Vagina (tissue), 2 donors: ENCODE measurements at regions not wholly inside any gene's neighbourhood (a gene's known extent, or its start where the extent isn't known, plus 50 kb on each side); places are given as distances from the start of the nearest gene placed in this dataset.

ENCODE experiments used
- POLR2A ChIP-seq, 2 donors: fragments of 450-650 bp; IDR thresholded peaks; one replicate each; pipeline ENCODE4 v1.6.1; 2017; ENCODE audit warnings: antibody characterized with exemption in 2 of 2, mild to moderate bottlenecking in 2 of 2, moderate library complexity in 2 of 2
- TF ChIP-seq, protein P1 (sequence below), 3 experiments: fragments of 450-650 bp in 2 of 3; fragments of 200-600 bp in 1 of 3; sonication (generic) in 1 of 3; IDR thresholded peaks; one replicate each; pipeline ENCODE4 v1.5.1; 2017 to 2019; ENCODE audit warnings: antibody characterized with exemption in 3 of 3, mild to moderate bottlenecking in 2 of 3, moderate library complexity in 2 of 3

DNA sequence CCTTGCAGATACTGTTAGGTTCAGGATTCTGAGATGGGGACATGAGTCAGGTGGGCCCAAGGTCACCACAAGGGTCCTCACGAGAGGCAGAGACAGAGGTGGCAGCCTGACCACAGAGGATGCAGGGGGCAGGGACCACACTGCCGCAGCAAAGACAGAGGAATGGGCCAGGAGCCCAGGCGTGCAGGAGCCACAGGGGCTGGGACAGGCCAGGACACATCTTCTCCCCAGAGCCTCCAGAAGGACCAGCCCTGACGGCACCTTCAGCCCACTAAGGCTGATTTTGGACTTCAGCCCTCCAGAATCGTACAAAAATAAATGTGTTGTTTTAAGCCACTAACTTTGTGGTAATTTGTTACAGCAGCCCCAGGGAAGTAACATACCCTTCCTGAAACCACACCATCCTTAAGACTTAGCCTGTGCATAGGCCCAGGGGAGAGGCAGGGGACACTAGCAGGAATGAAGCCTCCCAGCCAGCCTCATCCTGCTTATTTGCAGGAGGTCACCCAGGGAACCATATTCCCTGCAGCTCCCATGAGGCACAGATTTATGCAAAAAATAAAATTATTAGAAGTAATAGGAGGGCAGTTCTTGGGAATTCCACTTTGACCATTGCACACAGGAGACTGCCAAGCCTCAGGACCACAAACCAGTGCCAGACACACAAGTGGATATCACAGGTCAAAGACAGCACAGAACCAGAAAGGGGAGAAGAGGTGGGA, 119.3 kb upstream of the CST7 start:
- TF ChIP-seq, protein P1, sequence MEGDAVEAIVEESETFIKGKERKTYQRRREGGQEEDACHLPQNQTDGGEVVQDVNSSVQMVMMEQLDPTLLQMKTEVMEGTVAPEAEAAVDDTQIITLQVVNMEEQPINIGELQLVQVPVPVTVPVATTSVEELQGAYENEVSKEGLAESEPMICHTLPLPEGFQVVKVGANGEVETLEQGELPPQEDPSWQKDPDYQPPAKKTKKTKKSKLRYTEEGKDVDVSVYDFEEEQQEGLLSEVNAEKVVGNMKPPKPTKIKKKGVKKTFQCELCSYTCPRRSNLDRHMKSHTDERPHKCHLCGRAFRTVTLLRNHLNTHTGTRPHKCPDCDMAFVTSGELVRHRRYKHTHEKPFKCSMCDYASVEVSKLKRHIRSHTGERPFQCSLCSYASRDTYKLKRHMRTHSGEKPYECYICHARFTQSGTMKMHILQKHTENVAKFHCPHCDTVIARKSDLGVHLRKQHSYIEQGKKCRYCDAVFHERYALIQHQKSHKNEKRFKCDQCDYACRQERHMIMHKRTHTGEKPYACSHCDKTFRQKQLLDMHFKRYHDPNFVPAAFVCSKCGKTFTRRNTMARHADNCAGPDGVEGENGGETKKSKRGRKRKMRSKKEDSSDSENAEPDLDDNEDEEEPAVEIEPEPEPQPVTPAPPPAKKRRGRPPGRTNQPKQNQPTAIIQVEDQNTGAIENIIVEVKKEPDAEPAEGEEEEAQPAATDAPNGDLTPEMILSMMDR (IDR thresholded peaks at IDR 0.05) = no peak
- TF ChIP-seq POLR2A (IDR thresholded peaks at IDR 0.05) = no peak
